Adipose tissue (tissue), 3 donors: ENCODE measurements at regions not wholly inside any gene's neighbourhood (a gene's known extent, or its start where the extent isn't known, plus 50 kb on each side); places are given as distances from the start of the nearest gene placed in this dataset.

Experiments used
- H3K27ac ChIP-seq: one replicate; pipeline ENCODE4 v1.5.1; 2013; ENCODE audit warnings: low read depth, low read length
- WGBS, 3 donors: extraction: QIAGEN DNeasy Blood & Tissue Kit; methylation state at CpG; one replicate each; pipeline ENCODE4 v1.1.7; 2013; 5-methylcytosine and 5-hydroxymethylcytosine counted together
- donor health status: healthy with polysubstance abuse.
- donor health status: Bipolar disorder and iron deficiency.
- donor health status: healthy.

DNA sequence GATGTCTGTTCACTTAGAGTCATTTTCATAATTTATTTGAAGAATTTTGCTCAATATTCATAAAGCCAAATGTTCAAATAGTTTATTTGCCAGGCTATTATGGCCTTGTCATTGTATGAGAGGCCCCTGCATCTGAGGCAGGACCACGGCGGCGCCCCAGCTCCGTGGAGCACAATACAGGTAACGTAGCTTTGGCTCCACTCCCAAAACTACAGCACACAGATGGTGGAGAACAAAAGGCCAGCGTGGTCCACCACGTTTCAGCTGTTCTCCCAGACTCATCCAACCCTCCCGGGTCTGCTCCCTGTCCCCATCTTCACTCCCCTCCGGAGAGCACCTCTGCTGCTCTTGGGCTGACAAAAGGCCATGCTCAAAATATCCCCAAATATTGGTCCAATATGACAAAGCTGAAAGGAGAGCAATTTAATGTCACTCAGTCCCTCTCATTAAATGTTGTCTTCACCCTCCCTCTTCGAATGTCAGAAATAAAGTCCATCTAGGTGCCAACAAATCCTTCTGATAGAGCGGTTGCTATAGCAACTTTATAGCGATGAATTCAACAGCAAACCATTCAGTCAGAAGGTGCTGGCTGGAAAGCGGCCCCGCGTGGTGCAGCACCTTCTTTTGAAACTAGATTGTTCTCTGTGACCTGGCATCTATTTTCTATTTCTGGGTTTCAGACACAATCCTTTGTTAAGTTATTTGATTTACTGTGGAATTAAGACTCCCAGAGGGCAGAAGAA is 504.3 kb downstream of the ARHGEF28 start:
- H3K27ac ChIP-seq, result no peak overlapping the region
- WGBS, 3 donors, result 89 to 91% (median 89%) methylated on average over 15 of the region's 15 CpGs

DNA sequence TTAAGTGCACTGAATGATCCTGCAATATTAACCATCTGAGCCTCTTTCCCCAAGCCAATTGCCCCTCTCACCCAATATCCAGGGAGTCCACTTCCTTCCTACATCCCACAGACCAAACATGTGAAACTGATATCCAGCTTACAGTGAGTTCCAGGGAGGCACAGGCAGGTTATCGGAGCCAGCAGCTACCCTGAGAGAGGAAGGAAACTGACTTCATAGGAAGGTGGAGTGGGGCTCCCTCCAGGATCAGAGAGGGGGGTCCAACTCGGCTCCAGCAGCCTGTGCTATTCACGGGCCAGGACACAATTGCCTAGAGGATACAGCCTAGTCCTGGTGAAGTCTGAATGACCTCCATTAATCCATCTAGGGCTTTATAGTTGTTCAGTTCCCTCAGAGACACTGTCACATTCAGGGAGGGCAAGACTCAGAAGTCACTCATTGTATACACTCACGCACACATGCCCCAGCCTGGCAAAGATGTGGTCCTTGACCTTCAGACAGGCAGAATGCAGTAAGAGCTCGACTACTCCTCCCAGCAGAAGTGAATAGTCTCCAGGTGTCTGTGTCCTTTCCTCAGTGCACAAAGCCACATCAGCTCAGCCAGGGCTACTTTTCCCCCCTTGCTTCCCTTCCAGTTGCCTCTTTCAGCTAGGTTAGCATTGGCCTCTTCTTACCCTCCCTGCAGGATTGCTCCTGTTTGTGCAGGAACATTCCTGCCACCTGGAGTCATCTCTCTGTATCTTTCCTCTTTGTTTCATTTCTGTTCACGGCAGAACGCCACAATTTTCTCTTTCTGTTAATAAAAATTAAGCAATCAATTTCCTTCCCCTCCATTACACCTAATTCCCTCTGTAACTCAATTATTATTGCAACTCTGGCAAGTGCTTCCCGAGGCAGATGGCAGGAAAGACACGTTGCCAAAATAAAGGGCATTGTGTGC is 501.7 kb downstream of the ARHGEF28 start:
- 34 to 53% (median 39%) methylated on average over 9 of the region's 9 CpGs for WGBS, 3 donors
- no peak overlapping the region for H3K27ac ChIP-seq

DNA sequence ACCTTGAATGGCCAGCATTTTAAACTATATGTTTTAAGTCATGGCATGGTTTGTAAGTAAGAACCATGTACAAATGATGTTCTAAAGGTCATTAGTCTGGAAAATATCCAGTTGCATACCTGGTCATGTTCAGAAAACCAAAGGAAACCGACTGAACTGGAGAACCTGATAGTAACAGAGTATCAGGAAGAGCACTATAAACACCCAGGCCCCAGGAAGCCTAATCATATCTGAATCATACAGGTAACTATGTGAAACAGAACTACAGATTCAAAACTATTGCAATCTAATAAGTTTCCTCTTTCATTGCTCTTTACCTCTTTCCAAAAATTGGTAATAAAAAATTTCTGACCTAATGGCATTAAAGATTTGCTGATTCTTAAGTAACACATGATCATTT is 500.3 kb downstream of the ARHGEF28 start:
- WGBS, 3 donors, result 41 to 53% (median 51%) methylated on average over 1 of the region's 1 CpG
- H3K27ac ChIP-seq, result no peak overlapping the region

DNA sequence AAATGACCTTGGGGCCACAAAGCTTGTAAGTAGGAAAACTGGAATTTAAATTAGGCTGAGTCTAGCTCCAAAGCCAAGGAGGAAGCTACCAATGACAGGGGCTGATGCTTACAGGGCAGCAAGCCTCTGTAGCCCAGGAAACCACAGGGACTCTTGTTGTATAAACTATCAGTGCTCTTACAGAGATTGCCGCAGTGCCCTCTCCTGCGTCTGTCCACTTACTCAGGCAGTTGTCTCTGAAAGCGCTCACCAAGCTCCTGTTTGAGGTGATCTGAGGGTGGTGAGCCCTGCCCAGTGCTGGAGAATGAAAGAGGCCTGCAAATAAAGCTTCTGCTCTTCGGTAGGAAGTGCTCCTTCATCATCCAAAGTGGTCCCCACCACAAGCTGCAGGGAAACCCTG is 498.8 kb downstream of the ARHGEF28 start:
- no peak overlapping the region for H3K27ac ChIP-seq
- WGBS, 3 donors, result 92 to 93% (median 93%) methylated on average over 4 of the region's 4 CpGs

DNA sequence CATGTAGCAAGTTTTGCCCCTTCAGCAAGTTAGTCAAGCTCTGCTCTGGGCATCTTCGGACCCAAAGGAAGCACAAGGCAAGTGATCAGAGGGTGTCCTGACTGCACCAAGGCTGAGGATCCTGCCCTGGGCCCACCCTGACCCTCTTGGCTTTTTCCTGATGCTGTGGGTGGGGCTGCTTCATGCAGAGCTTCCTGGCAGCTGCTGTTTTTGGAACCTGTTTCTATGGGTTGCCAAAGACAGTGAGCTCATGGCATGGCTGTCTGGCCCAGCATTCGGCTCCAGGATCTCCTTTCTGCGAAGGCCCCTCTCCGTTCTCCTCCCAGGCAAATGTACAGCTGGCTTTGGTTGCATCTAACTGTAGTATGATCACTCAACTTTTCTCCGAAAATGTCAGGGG is 497.9 kb downstream of the ARHGEF28 start:
- no peak overlapping the region for H3K27ac ChIP-seq
- WGBS, 3 donors, result 70 to 89% (median 75%) methylated on average over 5 of the region's 5 CpGs

DNA sequence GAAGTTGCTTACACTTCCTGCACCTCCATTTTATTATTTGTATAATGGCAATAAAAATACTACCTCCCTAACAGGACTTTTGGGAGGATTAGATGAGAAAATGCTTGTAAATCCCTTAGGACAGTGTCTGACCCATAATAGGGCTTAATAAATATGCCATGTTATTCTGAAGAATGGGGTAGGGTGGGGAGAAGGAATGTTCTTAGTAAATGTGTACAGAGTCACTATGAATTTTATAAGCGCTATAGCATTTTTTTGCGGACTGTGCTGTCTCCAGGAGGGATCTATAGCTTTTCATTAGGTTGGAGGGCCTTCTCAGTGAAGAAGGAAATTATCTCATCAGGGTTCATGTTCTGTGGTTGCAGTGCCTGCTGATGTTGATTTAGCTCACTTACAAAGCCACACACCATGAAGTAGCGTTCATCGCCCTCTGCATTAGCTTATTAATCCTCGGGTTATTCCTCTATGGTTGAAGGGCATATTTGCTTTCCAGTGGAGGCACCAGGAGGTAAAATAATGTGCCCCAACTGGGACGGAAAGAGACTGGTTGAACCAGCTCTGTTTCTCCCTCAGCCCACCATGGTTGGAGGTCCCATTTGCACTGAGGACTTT is 497.1 kb downstream of the ARHGEF28 start:
- 78 to 87% (median 80%) methylated on average over 6 of the region's 6 CpGs for WGBS, 3 donors
- H3K27ac ChIP-seq, result no peak overlapping the region

DNA sequence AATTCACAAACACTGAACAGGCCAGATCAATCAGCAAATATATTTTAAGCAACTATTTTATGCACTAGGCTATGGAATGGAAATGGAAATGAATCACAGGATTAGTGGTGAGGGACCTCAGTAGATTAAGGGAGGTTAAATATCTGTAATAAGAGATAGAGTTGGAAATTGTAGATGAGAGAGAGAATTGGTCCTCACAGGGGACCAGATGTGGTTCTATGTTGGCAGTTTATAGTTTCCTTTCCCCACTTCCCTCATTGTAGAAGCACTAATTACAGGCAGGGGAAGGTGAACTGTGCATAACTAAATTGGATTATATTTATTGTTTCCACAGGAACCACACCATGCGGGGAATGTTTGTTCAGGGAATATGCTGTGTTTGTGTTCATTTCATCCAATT is 496.2 kb downstream of the ARHGEF28 start:
- 58 to 76% (median 63%) methylated on average over 1 of the region's 1 CpG for WGBS, 3 donors

DNA sequence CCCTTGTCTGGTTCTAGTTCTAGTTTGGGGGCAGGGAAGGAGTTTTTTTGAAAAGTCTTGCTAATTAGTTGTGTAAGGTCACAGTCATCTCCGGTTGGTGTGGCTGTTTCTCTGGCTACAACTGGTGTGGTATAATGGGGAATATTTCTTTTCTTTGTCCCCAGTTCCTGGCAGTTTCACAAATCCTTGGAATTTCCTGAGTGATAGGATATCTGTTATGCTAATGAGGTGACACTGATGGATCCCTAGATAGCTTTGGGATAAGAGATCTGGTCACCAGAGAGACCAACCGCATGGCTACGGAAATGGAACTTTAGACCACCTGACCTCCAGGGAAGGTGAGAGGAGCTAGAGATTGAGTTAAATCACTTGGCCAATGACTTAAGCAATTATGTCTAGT is 494.6 kb downstream of the ARHGEF28 start:
- no peak overlapping the region for H3K27ac ChIP-seq
- WGBS, 3 donors, result 83 to 89% (median 86%) methylated on average over 3 of the region's 3 CpGs

More for the DNA sequence above, 496.2 kb downstream of the ARHGEF28 start:
- H3K27ac ChIP-seq, result no peak overlapping the region

DNA sequence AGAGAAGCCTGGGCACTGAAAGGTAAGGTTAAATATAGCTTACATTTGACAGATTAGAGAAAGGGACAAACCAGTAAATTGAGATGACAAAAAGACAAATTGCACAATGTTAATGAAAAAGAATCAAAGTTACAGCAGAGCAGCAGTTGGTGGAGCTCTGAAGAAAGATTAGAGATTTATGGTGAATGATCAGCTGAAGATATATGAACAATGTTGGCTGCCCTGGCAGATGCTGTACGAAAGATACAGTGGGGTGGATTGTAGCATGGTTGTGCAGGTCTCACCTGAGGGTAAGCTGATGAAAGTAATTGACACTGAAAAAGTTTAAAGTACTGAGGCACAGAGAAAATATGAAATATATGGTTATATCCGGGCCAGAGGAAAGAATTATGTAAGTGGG is 492.1 kb downstream of the ARHGEF28 start:
- H3K27ac ChIP-seq, result no peak overlapping the region
- WGBS, 3 donors, result 58 to 96% (median 63%) methylated on average over 2 of the region's 2 CpGs

DNA sequence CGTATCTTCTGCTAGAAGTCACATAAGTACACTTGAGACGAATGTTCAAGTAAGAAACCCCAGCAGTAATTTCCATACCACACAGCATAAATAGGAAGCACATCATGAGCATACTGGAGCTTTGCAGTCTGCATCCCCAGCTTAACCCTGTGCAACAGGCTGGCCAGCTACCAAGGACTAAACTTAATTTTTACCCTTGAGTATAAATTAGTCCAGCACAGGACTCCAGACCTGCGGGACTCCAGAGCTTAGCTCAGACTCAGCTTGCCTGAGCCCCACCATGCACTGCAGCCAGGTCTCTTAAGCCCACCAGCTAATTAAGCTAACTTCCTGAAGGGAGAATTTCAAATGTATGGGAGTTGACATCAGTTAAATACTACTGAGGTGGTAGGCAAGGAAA is 491.0 kb downstream of the ARHGEF28 start:
- H3K27ac ChIP-seq, result no peak overlapping the region
- WGBS, 3 donors, result 76 to 92% (median 79%) methylated on average over 3 of the region's 3 CpGs

DNA sequence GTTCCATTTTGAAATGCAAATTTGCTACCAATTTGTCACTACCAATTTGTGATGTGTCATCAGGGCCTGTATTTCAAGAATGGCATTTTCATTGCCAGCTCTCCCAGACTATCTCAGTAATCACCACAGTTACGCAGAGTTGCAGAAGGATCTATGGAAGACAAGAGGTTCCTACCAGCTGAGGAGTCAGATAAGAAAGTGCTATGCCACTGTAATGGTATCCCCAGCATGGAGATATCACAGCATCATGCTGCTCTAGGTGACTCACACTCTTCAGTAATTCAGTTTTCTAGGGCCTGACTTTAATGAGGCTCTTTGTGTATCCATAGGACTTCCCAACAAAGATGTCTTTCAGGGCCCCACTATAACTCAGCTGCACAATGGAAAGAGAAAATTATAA is 490.3 kb downstream of the ARHGEF28 start:
- no peak overlapping the region for H3K27ac ChIP-seq
- 83 to 99% (median 97%) methylated on average over 1 of the region's 1 CpG for WGBS, 3 donors

DNA sequence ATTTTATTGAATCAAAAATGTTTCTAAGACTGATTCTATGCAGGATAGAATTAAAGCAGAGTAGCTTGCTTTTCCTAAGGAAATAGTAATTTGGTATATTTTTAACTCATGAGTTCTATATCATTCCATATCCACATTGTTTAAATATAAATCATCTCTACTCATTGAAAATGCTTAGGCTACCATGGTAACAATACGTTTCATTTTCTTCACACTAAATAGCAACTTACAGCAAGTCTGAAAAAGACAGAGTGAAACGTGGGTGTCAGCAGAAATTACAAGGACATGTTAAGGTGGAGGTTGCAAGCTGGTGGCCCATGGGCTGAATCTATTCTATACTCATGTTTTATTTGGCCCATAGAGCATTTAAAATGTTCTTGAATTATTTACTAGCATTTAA is 487.9 kb downstream of the ARHGEF28 start:
- WGBS, 3 donors, result 71 to 83% (median 78%) methylated on average over 2 of the region's 2 CpGs
- H3K27ac ChIP-seq, result no peak overlapping the region

DNA sequence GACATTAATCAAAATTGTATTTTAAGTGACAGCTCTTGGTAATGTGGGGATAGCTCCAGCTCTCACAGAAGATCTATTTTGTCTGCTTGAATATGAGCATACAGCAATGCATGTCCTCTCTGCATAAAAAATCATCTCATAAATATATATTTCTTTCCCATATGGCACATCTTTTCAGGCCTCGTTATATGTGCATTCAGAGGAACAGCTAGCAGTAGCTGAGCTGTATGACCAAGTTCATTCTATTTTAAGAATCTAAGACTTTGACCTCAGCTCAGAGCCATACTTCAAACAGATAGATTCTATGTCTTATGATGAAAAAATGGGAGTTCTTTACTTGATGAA is 487.2 kb downstream of the ARHGEF28 start:
- WGBS, 3 donors, result 40 to 79% (median 50%) methylated on average over 1 of the region's 1 CpG
- no peak overlapping the region for H3K27ac ChIP-seq

DNA sequence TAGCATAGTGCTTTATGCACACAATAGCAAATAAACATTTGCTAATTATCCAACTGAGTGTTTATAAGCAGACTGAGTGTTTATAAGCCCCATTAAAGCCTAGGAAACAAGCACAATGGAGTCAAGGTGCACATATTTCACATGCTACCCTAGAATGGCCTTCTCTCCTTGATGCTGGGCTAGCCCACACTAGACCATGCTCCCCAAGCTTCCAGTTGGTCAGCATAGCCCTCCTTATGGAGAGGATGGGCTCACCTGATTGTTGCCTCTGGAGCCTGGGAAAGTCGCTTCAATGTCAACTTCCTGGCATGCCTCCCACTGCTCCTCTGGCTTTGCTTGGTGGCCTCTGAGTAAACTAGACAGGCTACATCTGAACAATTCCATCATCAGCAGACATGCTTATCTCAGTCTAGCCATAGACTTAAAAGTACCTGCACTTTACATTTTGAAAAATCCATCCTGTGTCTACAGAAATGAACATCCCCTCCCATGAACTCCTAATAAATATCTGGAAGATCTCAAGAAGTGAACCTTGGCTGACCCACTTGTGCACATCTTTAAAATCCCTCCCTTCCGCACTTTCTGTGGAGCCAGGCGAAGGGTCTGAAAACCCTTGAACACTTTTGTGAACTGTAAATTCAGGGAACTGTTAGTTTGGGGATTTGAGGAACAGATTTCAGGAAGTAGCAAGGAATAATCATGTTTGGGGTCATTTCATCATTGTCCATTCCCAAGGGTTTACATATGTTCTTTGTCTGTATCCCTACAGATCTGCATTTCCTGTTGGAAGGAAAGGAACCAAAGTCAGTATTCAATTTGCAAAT is 486.6 kb downstream of the ARHGEF28 start:
- WGBS, 3 donors, result 83 to 86% (median 85%) methylated on average over 3 of the region's 3 CpGs
- no peak overlapping the region for H3K27ac ChIP-seq

DNA sequence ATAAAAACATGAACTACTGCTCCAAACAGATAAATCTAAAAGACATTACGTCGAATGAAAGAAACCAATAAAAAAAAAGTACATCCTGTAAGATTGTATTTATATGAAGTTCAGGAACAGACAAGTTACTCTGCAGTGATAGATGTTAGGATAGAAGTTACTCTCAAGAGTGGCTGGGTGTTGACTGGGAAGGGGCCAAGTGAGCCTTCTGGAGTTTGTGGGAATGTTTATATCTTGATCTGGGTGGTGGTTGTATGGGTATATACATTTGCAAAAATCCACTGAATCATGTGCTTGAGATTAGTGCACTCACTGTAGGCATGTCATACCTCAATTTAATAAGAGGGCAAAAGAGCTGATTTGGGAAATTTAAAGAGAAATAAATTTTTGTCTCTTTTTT is 485.8 kb downstream of the ARHGEF28 start:
- 70 to 83% (median 73%) methylated on average over 2 of the region's 2 CpGs for WGBS, 3 donors

DNA sequence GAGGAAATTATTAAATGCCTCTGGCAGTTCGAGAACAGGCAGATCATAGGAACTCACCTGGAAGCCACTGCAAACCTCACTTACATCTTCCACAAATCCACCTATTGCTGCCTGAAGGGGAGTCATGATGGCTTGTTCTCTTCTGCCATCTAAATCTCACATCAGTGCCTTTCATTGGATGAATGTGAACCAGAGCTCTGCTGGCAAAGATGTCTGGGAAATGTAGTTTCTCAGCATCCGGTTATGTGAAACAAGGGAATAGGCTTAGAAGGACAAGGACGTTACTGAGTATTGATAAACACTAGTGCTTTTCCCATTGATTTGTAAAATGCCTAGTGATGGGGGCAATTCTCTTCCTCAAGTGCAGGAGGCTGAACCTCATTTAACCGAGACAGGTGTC is 483.3 kb downstream of the ARHGEF28 start:
- H3K27ac ChIP-seq, result no peak overlapping the region
- WGBS, 3 donors, result 92 to 96% (median 93%) methylated on average over 4 of the region's 4 CpGs

More for the DNA sequence above, 485.8 kb downstream of the ARHGEF28 start:
- H3K27ac ChIP-seq, result no peak overlapping the region

DNA sequence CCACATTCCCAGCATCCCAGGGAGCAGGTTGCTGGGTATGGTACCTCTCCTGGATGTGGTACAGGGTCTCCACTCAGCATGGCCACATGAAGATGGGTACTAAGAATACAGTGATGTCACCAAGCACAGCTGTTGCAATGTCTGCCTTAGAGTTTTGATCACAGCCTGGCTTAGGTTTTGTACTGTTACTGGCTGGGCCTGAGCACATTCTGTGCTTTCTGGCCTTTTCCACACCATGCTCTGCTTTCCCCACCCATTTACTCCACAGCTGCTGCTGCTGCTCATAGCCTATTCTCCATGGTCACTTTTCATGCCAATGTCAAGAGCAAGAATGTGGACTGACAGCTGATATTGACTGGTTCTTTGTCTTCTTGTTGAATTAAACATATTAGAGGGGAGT is 481.9 kb downstream of the ARHGEF28 start:
- H3K27ac ChIP-seq, result no peak overlapping the region

DNA sequence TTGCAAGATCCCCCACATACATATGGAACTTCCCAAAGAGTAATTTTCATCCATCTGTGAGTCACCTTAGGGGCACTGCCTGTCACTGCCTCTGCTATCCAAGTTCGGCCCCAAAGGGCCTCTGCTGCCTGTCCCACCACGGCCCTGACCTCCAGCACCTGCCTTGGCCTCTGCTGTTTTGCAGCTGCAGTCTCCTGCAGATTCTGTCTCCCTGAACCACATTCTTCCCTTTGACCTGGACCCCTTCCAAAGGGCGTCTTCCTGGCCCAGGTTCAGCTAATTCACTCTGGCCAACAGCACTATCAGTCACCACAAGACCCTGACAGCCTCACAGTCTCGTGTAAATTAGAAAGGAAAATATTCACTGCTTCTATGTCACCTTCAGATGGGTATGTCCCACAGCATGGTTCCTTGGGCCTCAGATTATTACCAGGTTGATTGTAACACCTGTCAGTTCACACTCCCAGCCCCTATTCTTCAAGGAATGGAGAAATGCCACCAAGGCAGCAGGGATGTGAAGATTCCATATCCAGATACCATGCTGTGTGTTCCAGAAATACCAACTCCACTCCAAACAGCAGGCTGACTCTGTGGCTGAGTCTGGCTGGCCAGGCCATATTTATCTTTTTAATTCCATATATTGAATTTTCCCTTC is 479.3 kb downstream of the ARHGEF28 start:
- WGBS, 3 donors, result 25 to 44% (median 42%) methylated on average over 4 of the region's 4 CpGs
- H3K27ac ChIP-seq, result no peak overlapping the region
